ENCODE measurements at regions not wholly inside any gene's neighbourhood (a gene's known extent, or its start where the extent isn't known, plus 50 kb on each side); places are given as distances from the start of the nearest gene placed in this dataset.

DNA sequence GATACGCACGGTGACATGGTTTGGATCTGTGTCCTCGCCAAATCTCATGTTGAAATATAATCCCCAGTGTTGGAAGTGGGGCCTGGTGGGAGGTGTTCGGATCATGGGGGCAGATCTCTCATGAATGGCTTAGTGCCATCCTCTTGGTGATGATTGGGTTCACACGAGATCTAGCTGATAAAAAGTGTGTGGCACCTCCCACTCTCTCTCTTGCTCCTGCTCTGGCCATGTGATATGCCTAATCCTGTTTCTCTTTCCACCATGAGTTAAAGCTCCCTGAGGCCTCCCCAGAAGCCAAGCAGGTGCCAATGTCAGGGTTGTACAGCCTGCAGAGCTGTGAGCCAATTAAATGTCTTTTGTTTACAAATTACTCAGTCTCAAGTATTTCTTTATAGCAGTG lies 303.1 kb upstream of the PLET1 start:
- H3K23ac ChIP-seq (ENCODE audit: low read length) = no peak overlapping the region
- no peak overlapping the region for H4K91ac ChIP-seq (ENCODE audit: low read depth, low read length)
- peaks cover 0 to 2% of the 10 kb centered on the region in 2 experiments for H3K4me1 ChIP-seq (ENCODE audit: control insufficient read depth in 1 of 2, insufficient read depth in 2 of 2, low read length in 2 of 2)
- H3K9me3 ChIP-seq (ENCODE audit: insufficient read depth, low read depth, low read length) = no peaks in the 10 kb centered on the region
- no CpG with 5 or more reads among the region's 5 CpGs for WGBS (ENCODE audit: extremely low coverage, insufficient coverage, insufficient read length)
- no peak overlapping the region for H3K14ac ChIP-seq (ENCODE audit: low read length)
- no peak overlapping the region for H3K27ac ChIP-seq (ENCODE audit: low read depth, low read length)
- H3K79me2 ChIP-seq (ENCODE audit: control insufficient read depth, insufficient read depth, low read length, poor library complexity) = no peaks in the 10 kb centered on the region
- H2BK12ac ChIP-seq (ENCODE audit: low read length) = no peak overlapping the region
- no peaks in the 10 kb centered on the region for H3K27me3 ChIP-seq (ENCODE audit: insufficient read depth, low read length)
- no peak overlapping the region for H3K4me2 ChIP-seq (ENCODE audit: low read length)
- H4K8ac ChIP-seq (ENCODE audit: low read depth, low read length) = no peak overlapping the region
- H3K4ac ChIP-seq (ENCODE audit: low read depth, low read length) = no peak overlapping the region
- H3K18ac ChIP-seq (ENCODE audit: low read length) = no peak overlapping the region
- no peak for DNase-seq
- H3K4me3 ChIP-seq (ENCODE audit: low read depth, low read length) = no peak overlapping the region
- H2AK5ac ChIP-seq (ENCODE audit: low read length) = no peak overlapping the region
- no peak overlapping the region for H2AFZ ChIP-seq (ENCODE audit: insufficient read depth, low read length, poor library complexity)
- H3K36me3 ChIP-seq (ENCODE audit: control insufficient read depth in 1 of 2, insufficient read depth in 2 of 2, low read length in 2 of 2) = no peaks in the 10 kb centered on the region
- H2BK120ac ChIP-seq (ENCODE audit: insufficient read depth, low read length, poor library complexity) = no peak overlapping the region
- H3K9ac ChIP-seq (ENCODE audit: low read length) = no peak overlapping the region
- no peaks in the 10 kb centered on the region for H3K79me1 ChIP-seq (ENCODE audit: low read length)
- no peak overlapping the region for H4K12ac ChIP-seq (ENCODE audit: low read depth, low read length)
- no peak overlapping the region for H2BK5ac ChIP-seq (ENCODE audit: low read depth, low read length, poor library complexity)

DNA sequence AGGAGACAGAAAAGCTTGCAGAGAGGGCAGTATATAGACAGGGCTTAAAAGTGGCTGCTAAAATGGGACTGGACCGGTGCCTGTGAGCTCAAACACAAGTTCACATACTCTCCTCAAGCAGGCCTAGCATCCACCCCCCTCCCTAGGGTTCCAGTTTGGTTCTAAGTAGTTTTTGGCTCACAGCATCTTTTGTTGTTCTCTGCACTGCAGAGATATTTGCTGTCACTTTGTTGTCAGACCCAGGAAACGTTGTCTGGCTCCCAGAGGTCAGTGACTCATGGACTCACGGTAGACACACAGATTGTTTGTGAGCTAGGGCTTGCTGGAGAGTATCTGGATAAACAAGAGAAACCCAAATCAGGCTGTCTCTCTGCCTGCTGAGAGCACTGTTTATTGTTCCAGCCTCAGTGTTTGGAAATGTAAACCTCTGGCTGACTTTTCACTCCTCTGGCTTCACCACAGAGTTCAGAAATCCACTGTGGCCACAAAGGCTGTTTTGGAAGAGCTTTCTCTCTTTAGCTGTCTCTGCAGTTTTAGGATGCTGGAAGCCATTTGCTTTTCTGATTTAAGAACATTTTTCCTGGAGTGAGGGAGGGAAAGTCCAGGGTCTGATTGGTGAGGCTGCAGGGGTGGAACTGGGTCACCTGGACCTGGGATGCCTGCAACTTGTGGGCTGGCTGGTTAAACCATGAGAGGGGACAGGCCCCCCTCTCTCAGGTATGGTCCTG lies 303.7 kb upstream of the PLET1 start:
- Histone ChIP-seq H3K23ac (ENCODE audit: low read length) (no peak overlapping the region), H3K27me3 (ENCODE audit: insufficient read depth, low read length) (no peaks in the 10 kb centered on the region), H2AK5ac (ENCODE audit: low read length) (no peak overlapping the region), H2BK5ac (ENCODE audit: low read depth, low read length, poor library complexity) (no peak overlapping the region), H2AFZ (ENCODE audit: insufficient read depth, low read length, poor library complexity) (no peak overlapping the region), H2BK120ac (ENCODE audit: insufficient read depth, low read length, poor library complexity) (no peak overlapping the region), H3K27ac (ENCODE audit: low read depth, low read length) (peak overlapping the region; percentile 12), H4K8ac (ENCODE audit: low read depth, low read length) (no peak overlapping the region), H3K36me3 (ENCODE audit: control insufficient read depth in 1 of 2, insufficient read depth in 2 of 2, low read length in 2 of 2) (no peaks in the 10 kb centered on the region), H2BK12ac (ENCODE audit: low read length) (no peak overlapping the region), H3K4ac (ENCODE audit: low read depth, low read length) (no peak overlapping the region), H3K4me3 (ENCODE audit: low read depth, low read length) (no peak overlapping the region), H3K18ac (ENCODE audit: low read length) (no peak overlapping the region), H3K4me1 (ENCODE audit: control insufficient read depth in 1 of 2, insufficient read depth in 2 of 2, low read length in 2 of 2) (peaks cover 0 to 2% of the 10 kb centered on the region in 2 experiments), H3K79me1 (ENCODE audit: low read length) (no peaks in the 10 kb centered on the region), H3K9me3 (ENCODE audit: insufficient read depth, low read depth, low read length) (no peaks in the 10 kb centered on the region), H3K79me2 (ENCODE audit: control insufficient read depth, insufficient read depth, low read length, poor library complexity) (no peaks in the 10 kb centered on the region), H4K12ac (ENCODE audit: low read depth, low read length) (no peak overlapping the region), H4K91ac (ENCODE audit: low read depth, low read length) (no peak overlapping the region), H3K4me2 (ENCODE audit: low read length) (no peak overlapping the region), H3K9ac (ENCODE audit: low read length) (no peak overlapping the region), H3K14ac (ENCODE audit: low read length) (no peak overlapping the region)
- WGBS (ENCODE audit: extremely low coverage, insufficient coverage, insufficient read length) = no CpG with 5 or more reads among the region's 3 CpGs
- DNase-seq = no peak

DNA sequence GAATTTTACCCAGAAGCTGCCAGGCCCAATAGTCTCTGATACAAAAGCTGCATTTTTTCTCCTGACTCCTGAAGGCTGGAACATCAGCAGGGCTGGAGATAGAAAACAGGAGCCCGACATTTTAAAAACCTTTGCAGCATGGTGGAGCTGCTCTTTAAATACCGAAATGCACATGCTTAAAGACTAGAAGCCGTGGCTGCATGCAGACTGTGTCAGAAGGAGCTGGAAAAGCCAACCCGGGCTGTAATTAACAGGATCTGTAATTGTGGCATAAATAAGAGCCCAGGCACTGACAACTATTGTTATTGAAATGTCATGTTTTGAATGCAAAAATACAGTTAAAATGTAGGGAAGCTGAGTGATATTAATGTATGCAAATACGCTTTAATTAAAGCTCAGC lies 304.9 kb upstream of the PLET1 start:
- Histone ChIP-seq H3K4me3 (ENCODE audit: low read depth, low read length) (no peak overlapping the region), H3K9ac (ENCODE audit: low read length) (no peak overlapping the region), H4K12ac (ENCODE audit: low read depth, low read length) (no peak overlapping the region), H2AK5ac (ENCODE audit: low read length) (no peak overlapping the region), H3K14ac (ENCODE audit: low read length) (no peak overlapping the region), H3K79me1 (ENCODE audit: low read length) (no peaks in the 10 kb centered on the region), H3K27ac (ENCODE audit: low read depth, low read length) (no peak overlapping the region), H4K91ac (ENCODE audit: low read depth, low read length) (no peak overlapping the region), H2BK12ac (ENCODE audit: low read length) (no peak overlapping the region), H3K79me2 (ENCODE audit: control insufficient read depth, insufficient read depth, low read length, poor library complexity) (no peaks in the 10 kb centered on the region), H3K4ac (ENCODE audit: low read depth, low read length) (no peak overlapping the region), H3K4me2 (ENCODE audit: low read length) (no peak overlapping the region), H3K4me1 (ENCODE audit: control insufficient read depth in 1 of 2, insufficient read depth in 2 of 2, low read length in 2 of 2) (peaks cover 0 to 2% of the 10 kb centered on the region in 2 experiments), H2BK5ac (ENCODE audit: low read depth, low read length, poor library complexity) (no peak overlapping the region), H3K18ac (ENCODE audit: low read length) (no peak overlapping the region), H3K9me3 (ENCODE audit: insufficient read depth, low read depth, low read length) (no peaks in the 10 kb centered on the region), H2AFZ (ENCODE audit: insufficient read depth, low read length, poor library complexity) (no peak overlapping the region), H3K27me3 (ENCODE audit: insufficient read depth, low read length) (no peaks in the 10 kb centered on the region), H2BK120ac (ENCODE audit: insufficient read depth, low read length, poor library complexity) (no peak overlapping the region), H4K8ac (ENCODE audit: low read depth, low read length) (no peak overlapping the region), H3K36me3 (ENCODE audit: control insufficient read depth in 1 of 2, insufficient read depth in 2 of 2, low read length in 2 of 2) (no peaks in the 10 kb centered on the region), H3K23ac (ENCODE audit: low read length) (no peak overlapping the region)
- no peak for DNase-seq
- WGBS (ENCODE audit: extremely low coverage, insufficient coverage, insufficient read length) = no CpG with 5 or more reads among the region's 5 CpGs

DNA sequence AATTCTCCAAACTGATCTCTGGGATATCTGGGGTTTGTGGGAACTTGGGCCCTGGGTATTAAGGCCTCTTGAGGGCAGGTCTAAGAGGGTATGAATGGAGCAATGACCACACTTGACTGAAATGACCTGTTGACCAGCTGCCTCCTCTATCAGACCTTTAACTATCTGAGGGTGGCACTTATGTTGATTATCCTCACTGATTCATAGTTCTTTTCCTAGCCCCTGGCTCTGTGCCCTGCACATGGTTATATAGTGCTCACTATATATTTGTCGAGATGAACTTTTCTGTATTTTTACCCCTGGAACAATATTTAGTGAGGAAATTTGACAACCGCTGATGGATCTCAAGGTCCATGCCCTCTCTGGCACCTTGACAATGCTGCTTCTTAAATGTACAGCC lies 305.5 kb upstream of the PLET1 start:
- Histone ChIP-seq H4K12ac (ENCODE audit: low read depth, low read length) (no peak overlapping the region), H3K79me1 (ENCODE audit: low read length) (no peaks in the 10 kb centered on the region), H2BK12ac (ENCODE audit: low read length) (no peak overlapping the region), H3K27me3 (ENCODE audit: insufficient read depth, low read length) (no peaks in the 10 kb centered on the region), H3K9me3 (ENCODE audit: insufficient read depth, low read depth, low read length) (no peaks in the 10 kb centered on the region), H2AK5ac (ENCODE audit: low read length) (no peak overlapping the region), H3K36me3 (ENCODE audit: control insufficient read depth in 1 of 2, insufficient read depth in 2 of 2, low read length in 2 of 2) (no peaks in the 10 kb centered on the region), H2BK120ac (ENCODE audit: insufficient read depth, low read length, poor library complexity) (no peak overlapping the region), H3K14ac (ENCODE audit: low read length) (no peak overlapping the region), H3K23ac (ENCODE audit: low read length) (no peak overlapping the region), H2BK5ac (ENCODE audit: low read depth, low read length, poor library complexity) (no peak overlapping the region), H4K8ac (ENCODE audit: low read depth, low read length) (no peak overlapping the region), H3K4me3 (ENCODE audit: low read depth, low read length) (no peak overlapping the region), H3K4me2 (ENCODE audit: low read length) (no peak overlapping the region), H2AFZ (ENCODE audit: insufficient read depth, low read length, poor library complexity) (no peak overlapping the region), H3K9ac (ENCODE audit: low read length) (no peak overlapping the region), H3K79me2 (ENCODE audit: control insufficient read depth, insufficient read depth, low read length, poor library complexity) (no peaks in the 10 kb centered on the region), H4K91ac (ENCODE audit: low read depth, low read length) (no peak overlapping the region), H3K27ac (ENCODE audit: low read depth, low read length) (no peak overlapping the region), H3K4ac (ENCODE audit: low read depth, low read length) (no peak overlapping the region), H3K18ac (ENCODE audit: low read length) (no peak overlapping the region), H3K4me1 (ENCODE audit: control insufficient read depth in 1 of 2, insufficient read depth in 2 of 2, low read length in 2 of 2) (peaks cover 0 to 2% of the 10 kb centered on the region in 2 experiments)
- no peak for DNase-seq
- WGBS (ENCODE audit: extremely low coverage, insufficient coverage, insufficient read length) = no CpG with 5 or more reads among the region's 2 CpGs

Data from trophoblast cell (in vitro differentiated cells and primary cell).